ENCODE measurements at regions not wholly inside any gene's neighbourhood (a gene's known extent, or its start where the extent isn't known, plus 50 kb on each side); places are given as distances from the start of the nearest gene placed in this dataset.

GRCh38 chr7:10855583-10855982 lies 118.1 kb upstream of the PHF14 start:
- TF ChIP-seq CTCF (conservative IDR thresholded peaks at IDR 0.05; ENCODE audit: low read depth, low read length): no peak
- TF ChIP-seq RAD21 (IDR thresholded peaks at IDR 0.05; ENCODE audit: low read length): no peak
- no peak for TF ChIP-seq BHLHE40 (IDR thresholded peaks at IDR 0.05; ENCODE audit: low read depth, low read length)
- no peak for TF ChIP-seq RCOR1 (IDR thresholded peaks at IDR 0.05; ENCODE audit: insufficient replicate concordance, low read length)
- no peak for TF ChIP-seq MAZ (IDR thresholded peaks at IDR 0.05; ENCODE audit: borderline replicate concordance, low read depth, low read length)
- TF ChIP-seq POLR2A (IDR thresholded peaks at IDR 0.05; ENCODE audit: low read depth, low read length): no peak
- no peak for TF ChIP-seq MXI1 (IDR thresholded peaks at IDR 0.05; ENCODE audit: borderline replicate concordance, low read depth, low read length)
- no peak for TF ChIP-seq CHD1 (IDR thresholded peaks at IDR 0.05; ENCODE audit: low read depth, low read length)
- no peak for TF ChIP-seq RFX5 (IDR thresholded peaks at IDR 0.05; ENCODE audit: low read depth, low read length)
- no peak for TF ChIP-seq SMC3 (IDR thresholded peaks at IDR 0.05; ENCODE audit: low read depth, low read length)
- TF ChIP-seq CEBPB (IDR thresholded peaks at IDR 0.05; ENCODE audit: low read depth, low read length): no peak
- TF ChIP-seq MAFK (IDR thresholded peaks at IDR 0.05; ENCODE audit: low read depth, low read length): no peak
- no peak for TF ChIP-seq FOS (IDR thresholded peaks at IDR 0.05; ENCODE audit: low read depth, low read length)

Measured in IMR-90 (cell line).